Ishikawa (cell line): ENCODE measurements at regions not wholly inside any gene's neighbourhood (a gene's known extent, or its start where the extent isn't known, plus 50 kb on each side); places are given as distances from the start of the nearest gene placed in this dataset.

Experiments used
- CEBPB ChIP-seq: IDR thresholded peaks from 2 replicates; pipeline ENCODE4 v1.6.1; 2012
- CREB1 ChIP-seq: IDR thresholded peaks from 2 replicates; pipeline ENCODE4 v1.6.1; 2012; ENCODE audit warnings: low read depth
- EGR1 ChIP-seq: IDR thresholded peaks from 2 replicates; pipeline ENCODE4 v1.6.1; 2012
- EP300 ChIP-seq: IDR thresholded peaks from 2 replicates; pipeline ENCODE4 v1.6.1; 2012; ENCODE audit warnings: borderline replicate concordance
- FOXM1 ChIP-seq: IDR thresholded peaks from 2 replicates; pipeline ENCODE4 v1.6.1; 2012; ENCODE audit warnings: low read depth, borderline replicate concordance
- NFIC ChIP-seq: IDR thresholded peaks from 2 replicates; pipeline ENCODE4 v1.6.1; 2012
- RAD21 ChIP-seq: IDR thresholded peaks from 2 replicates; pipeline ENCODE4 v1.6.1; 2012; ENCODE audit warnings: low read depth
- TAF1 ChIP-seq: IDR thresholded peaks from 2 replicates; pipeline ENCODE4 v1.6.1; 2012; ENCODE audit warnings: low read depth, mild to moderate bottlenecking
- TCF12 ChIP-seq: IDR thresholded peaks from 2 replicates; pipeline ENCODE4 v1.6.1; 2012; ENCODE audit warnings: low read depth
- TEAD4 ChIP-seq: IDR thresholded peaks from 2 replicates; pipeline ENCODE4 v1.6.1; 2012
- USF1 ChIP-seq: IDR thresholded peaks from 2 replicates; pipeline ENCODE4 v1.6.1; 2012
- YY1 ChIP-seq: IDR thresholded peaks from 2 replicates; pipeline ENCODE4 v1.6.1; 2012; ENCODE audit warnings: low read depth
- ZBTB7A ChIP-seq: IDR thresholded peaks from 2 replicates; pipeline ENCODE4 v1.6.1; 2012; ENCODE audit warnings: low read depth
- TF ChIP-seq, protein P1 (sequence below): IDR thresholded peaks from 2 replicates; pipeline ENCODE4 v1.6.1; 2012; ENCODE audit warnings: low read depth, mild to moderate bottlenecking
- TF ChIP-seq, protein P2 (sequence below): IDR thresholded peaks from 2 replicates; pipeline ENCODE4 v1.6.1; 2012

GRCh38 chr3:152210697-152211096, 58.0 kb upstream of the MBNL1 start:
- TF ChIP-seq USF1: no peak
- TF ChIP-seq NFIC: no peak
- TF ChIP-seq TEAD4: no peak
- no peak for TF ChIP-seq TAF1
- TF ChIP-seq, protein P1, sequence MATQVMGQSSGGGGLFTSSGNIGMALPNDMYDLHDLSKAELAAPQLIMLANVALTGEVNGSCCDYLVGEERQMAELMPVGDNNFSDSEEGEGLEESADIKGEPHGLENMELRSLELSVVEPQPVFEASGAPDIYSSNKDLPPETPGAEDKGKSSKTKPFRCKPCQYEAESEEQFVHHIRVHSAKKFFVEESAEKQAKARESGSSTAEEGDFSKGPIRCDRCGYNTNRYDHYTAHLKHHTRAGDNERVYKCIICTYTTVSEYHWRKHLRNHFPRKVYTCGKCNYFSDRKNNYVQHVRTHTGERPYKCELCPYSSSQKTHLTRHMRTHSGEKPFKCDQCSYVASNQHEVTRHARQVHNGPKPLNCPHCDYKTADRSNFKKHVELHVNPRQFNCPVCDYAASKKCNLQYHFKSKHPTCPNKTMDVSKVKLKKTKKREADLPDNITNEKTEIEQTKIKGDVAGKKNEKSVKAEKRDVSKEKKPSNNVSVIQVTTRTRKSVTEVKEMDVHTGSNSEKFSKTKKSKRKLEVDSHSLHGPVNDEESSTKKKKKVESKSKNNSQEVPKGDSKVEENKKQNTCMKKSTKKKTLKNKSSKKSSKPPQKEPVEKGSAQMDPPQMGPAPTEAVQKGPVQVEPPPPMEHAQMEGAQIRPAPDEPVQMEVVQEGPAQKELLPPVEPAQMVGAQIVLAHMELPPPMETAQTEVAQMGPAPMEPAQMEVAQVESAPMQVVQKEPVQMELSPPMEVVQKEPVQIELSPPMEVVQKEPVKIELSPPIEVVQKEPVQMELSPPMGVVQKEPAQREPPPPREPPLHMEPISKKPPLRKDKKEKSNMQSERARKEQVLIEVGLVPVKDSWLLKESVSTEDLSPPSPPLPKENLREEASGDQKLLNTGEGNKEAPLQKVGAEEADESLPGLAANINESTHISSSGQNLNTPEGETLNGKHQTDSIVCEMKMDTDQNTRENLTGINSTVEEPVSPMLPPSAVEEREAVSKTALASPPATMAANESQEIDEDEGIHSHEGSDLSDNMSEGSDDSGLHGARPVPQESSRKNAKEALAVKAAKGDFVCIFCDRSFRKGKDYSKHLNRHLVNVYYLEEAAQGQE: no peak
- no peak for TF ChIP-seq ZBTB7A
- TF ChIP-seq RAD21: no peak
- no peak for TF ChIP-seq TCF12
- TF ChIP-seq, protein P2, sequence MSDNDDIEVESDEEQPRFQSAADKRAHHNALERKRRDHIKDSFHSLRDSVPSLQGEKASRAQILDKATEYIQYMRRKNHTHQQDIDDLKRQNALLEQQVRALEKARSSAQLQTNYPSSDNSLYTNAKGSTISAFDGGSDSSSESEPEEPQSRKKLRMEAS: no peak
- TF ChIP-seq YY1: no peak
- TF ChIP-seq EP300: no peak
- TF ChIP-seq CREB1: no peak
- no peak for TF ChIP-seq FOXM1
- no peak for TF ChIP-seq EGR1
- TF ChIP-seq CEBPB: no peak

DNA sequence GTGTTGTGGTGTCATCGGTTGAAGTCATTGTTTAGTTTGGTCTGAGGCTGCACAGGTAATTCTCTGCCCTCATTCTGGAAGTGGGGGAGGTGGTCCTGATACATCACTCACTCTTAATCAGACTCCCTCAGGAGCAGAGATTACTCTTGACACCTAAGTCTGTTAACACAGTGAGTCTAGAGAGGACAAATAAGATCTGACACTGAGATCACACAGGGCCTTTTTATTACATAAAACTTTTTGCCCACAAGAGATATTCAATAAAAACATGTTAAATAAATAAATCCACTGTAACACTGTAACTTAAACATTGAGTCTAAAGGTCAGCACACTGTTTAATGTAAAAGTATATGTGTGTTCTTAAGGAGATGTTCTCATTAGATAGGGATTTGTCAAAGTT, 57.1 kb upstream of the MBNL1 start:
- no peak for TF ChIP-seq CREB1
- no peak for TF ChIP-seq TCF12
- TF ChIP-seq CEBPB: no peak
- TF ChIP-seq NFIC: no peak
- no peak for TF ChIP-seq ZBTB7A
- TF ChIP-seq FOXM1: no peak
- no peak for TF ChIP-seq EGR1
- no peak for TF ChIP-seq TEAD4
- TF ChIP-seq USF1: no peak
- TF ChIP-seq YY1: no peak
- TF ChIP-seq TAF1: no peak
- TF ChIP-seq EP300: no peak
- TF ChIP-seq, protein P1: no peak
- TF ChIP-seq, protein P2: no peak
- no peak for TF ChIP-seq RAD21

GRCh38 chr3:152213203-152213602, 55.5 kb upstream of the MBNL1 start:
- TF ChIP-seq YY1 (no peak), ZBTB7A (no peak)

DNA sequence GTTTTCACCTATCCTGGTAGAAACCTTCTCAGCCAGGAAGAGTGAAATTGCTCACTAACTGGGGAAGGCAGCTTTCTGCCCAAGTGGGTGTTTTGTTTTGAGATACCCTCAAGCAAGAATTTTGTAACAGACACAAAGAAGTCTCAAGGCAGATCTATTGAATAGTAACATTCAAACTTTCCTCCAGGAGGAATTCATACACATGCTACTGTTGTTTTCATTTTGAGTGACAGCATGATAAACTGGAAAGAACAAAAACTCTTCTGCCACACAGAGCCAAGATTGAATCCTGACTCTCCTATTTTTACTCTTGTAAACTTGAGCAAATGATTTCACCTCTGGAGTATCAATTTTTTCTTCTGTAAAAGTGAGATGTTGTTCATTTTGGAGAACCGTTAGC, 54.8 kb upstream of the MBNL1 start:
- no peak for TF ChIP-seq FOXM1

- no peak for TF ChIP-seq TAF1
- TF ChIP-seq CEBPB: no peak
Observed at GRCh38 chr3:152218602-152219001, 50.1 kb upstream of the MBNL1 start.
